B cell (primary cell): ENCODE measurements at regions not wholly inside any gene's neighbourhood (a gene's known extent, or its start where the extent isn't known, plus 50 kb on each side); places are given as distances from the start of the nearest gene placed in this dataset.

Experiments
- ATAC-seq: fragments of 200-7000 bp; cut with Tn5 transposase; one replicate; pipeline ENCODE4 v1.10.0; 2021; ENCODE audit warnings: low read depth, mild to moderate bottlenecking, moderate number of reproducible peaks, moderate library complexity
- CTCF ChIA-PET: fragments of 350-600 bp; sonication (Branson Sonifier 250); formaldehyde crosslinking; loops from one replicate; lab custom pipeline; 2021; ENCODE audit warnings: antibody characterized with exemption, inconsistent platforms; lab: Charles Lee
- POLR2A ChIA-PET: fragments of 350-600 bp; sonication (Branson Sonifier 250); formaldehyde crosslinking; loops from one replicate; lab custom pipeline; 2021; ENCODE audit warnings: antibody characterized with exemption; lab: Charles Lee
- DNase-seq: peaks from one replicate; pipeline ENCODE4 v3.0.0; 2013
- H2AFZ ChIP-seq: 2 replicates; pipeline ENCODE4 v1.6.1; 2012; ENCODE audit warnings: mild to moderate bottlenecking, low read depth, low read length; ENCODE audit not compliant: insufficient read depth, poor library complexity, severe bottlenecking
- H3K27ac ChIP-seq, 2 donors: 1 replicate in 1 of 2; 2 replicates in 1 of 2; pipeline ENCODE4 v1.5.1; 2012 to 2013; ENCODE audit warnings: low read length in 2 of 2, mild to moderate bottlenecking in 2 of 2, moderate library complexity in 1 of 2
- H3K27me3 ChIP-seq, 4 experiments: fragments of 200-600 bp in 1 of 4; sonication (generic) in 1 of 4; replicated peaks in 1 of 4; 1 replicate in 2 of 4; 2 replicates in 2 of 4; pipeline versions ENCODE4 v1.6.1 to v1.7.0; 2013 to 2016; ENCODE audit warnings: low read length in 3 of 4, mild to moderate bottlenecking in 2 of 4, mixed read lengths in 1 of 4, moderate library complexity in 1 of 4; ENCODE audit not compliant: insufficient read depth in 4 of 4, control insufficient read depth in 3 of 4; ENCODE audit errors: control extremely low read depth in 1 of 4
- H3K36me3 ChIP-seq, 2 experiments: replicated peaks in 1 of 2; 1 replicate in 1 of 2; 2 replicates in 1 of 2; pipeline versions ENCODE4 v1.6.1 to v1.7.1; 2013; ENCODE audit warnings: low read length in 1 of 2; ENCODE audit not compliant: insufficient read depth in 2 of 2, control insufficient read depth in 1 of 2; ENCODE audit errors: control extremely low read depth in 1 of 2, extremely low read depth in 1 of 2
- H3K4me1 ChIP-seq, 2 donors: fragments of 200-600 bp in 1 of 2; sonication (generic) in 1 of 2; 1 replicate in 1 of 2; 2 replicates in 1 of 2; pipeline versions ENCODE4 v1.5.1 to v1.6.1; 2013 to 2017; ENCODE audit warnings: low read length in 2 of 2; ENCODE audit not compliant: control insufficient read depth in 2 of 2, insufficient read depth in 2 of 2
- H3K4me2 ChIP-seq: replicated peaks from 2 replicates; pipeline ENCODE3; 2012; ENCODE audit warnings: mild to moderate bottlenecking, low read depth, low read length; ENCODE audit not compliant: poor library complexity, severe bottlenecking
- H3K4me3 ChIP-seq, 5 experiments: fragments of 200-600 bp in 1 of 5; sonication (generic) in 1 of 5; 1 replicate in 3 of 5; 2 replicates in 2 of 5; pipeline versions ENCODE4 v1.5.1 to v1.7.0; 2011 to 2016; ENCODE audit warnings: low read length in 4 of 5, mild to moderate bottlenecking in 4 of 5, low read depth in 2 of 5, control low read depth in 1 of 5, moderate library complexity in 1 of 5; ENCODE audit not compliant: insufficient read depth in 1 of 5; ENCODE audit errors: control extremely low read depth in 1 of 5, extremely low read depth in 1 of 5
- H3K79me2 ChIP-seq: fragments of 200-600 bp; sonication (generic); one replicate; pipeline ENCODE4 v1.6.0; 2016; ENCODE audit warnings: low read length; ENCODE audit not compliant: control insufficient read depth, insufficient read depth
- H3K9ac ChIP-seq: fragments of 200-600 bp; sonication (generic); 2 replicates; pipeline ENCODE4 v1.6.1; 2017; ENCODE audit warnings: mild to moderate bottlenecking, low read length, moderate library complexity
- H3K9me3 ChIP-seq, 3 donors: one replicate each; pipeline versions ENCODE4 v1.6.1 to v1.7.1; 2013; ENCODE audit warnings: low read length in 2 of 3; ENCODE audit not compliant: control insufficient read depth in 2 of 3, insufficient read depth in 1 of 3; ENCODE audit errors: control extremely low read depth in 1 of 3
- H4K20me1 ChIP-seq: 2 replicates; pipeline ENCODE4 v1.6.0; 2012; ENCODE audit warnings: mild to moderate bottlenecking, low read length; ENCODE audit not compliant: insufficient read depth, control insufficient read depth, poor library complexity, severe bottlenecking
- H3K27ac Mint-ChIP-seq: one replicate; pipeline ENCODE4 v1.8.0; 2021; ENCODE audit warnings: mixed read lengths
- H3K27me3 Mint-ChIP-seq: one replicate; pipeline ENCODE4 v1.8.0; 2021; ENCODE audit warnings: mixed read lengths
- H3K4me1 Mint-ChIP-seq: one replicate; pipeline ENCODE4 v1.8.0; 2021; ENCODE audit warnings: mixed read lengths
- H3K4me3 Mint-ChIP-seq: one replicate; pipeline ENCODE4 v1.8.0; 2021; ENCODE audit warnings: mixed read lengths
- H3K9me3 Mint-ChIP-seq: one replicate; pipeline ENCODE4 v1.8.0; 2022; ENCODE audit warnings: mixed read lengths; ENCODE audit not compliant: insufficient read depth
- EZH2 ChIP-seq: IDR thresholded peaks from 2 replicates; pipeline ENCODE4 v1.6.1; 2012; ENCODE audit warnings: borderline replicate concordance, low read depth, mild to moderate bottlenecking, moderate library complexity, low read length; ENCODE audit not compliant: insufficient read depth, poor library complexity, severe bottlenecking
- WGBS: methylation state at CpG from one replicate; pipeline ENCODE4 v1.1.5; 2013; ENCODE audit warnings: missing lambda C conversion rate; ENCODE audit not compliant: insufficient coverage; 5-methylcytosine and 5-hydroxymethylcytosine counted together
- intact Hi-C: fragments of 100-400 bp; cut with micrococcal nuclease; formaldehyde crosslinking; loops from one replicate; pipeline ENCODE4 v1.10.0; 2022
- TF ChIP-seq, protein P1 (sequence below): fragments of 200-600 bp; IDR thresholded peaks from one replicate; pipeline ENCODE4 v1.8.0; 2022; ENCODE audit warnings: antibody characterized with exemption, mild to moderate bottlenecking

DNA sequence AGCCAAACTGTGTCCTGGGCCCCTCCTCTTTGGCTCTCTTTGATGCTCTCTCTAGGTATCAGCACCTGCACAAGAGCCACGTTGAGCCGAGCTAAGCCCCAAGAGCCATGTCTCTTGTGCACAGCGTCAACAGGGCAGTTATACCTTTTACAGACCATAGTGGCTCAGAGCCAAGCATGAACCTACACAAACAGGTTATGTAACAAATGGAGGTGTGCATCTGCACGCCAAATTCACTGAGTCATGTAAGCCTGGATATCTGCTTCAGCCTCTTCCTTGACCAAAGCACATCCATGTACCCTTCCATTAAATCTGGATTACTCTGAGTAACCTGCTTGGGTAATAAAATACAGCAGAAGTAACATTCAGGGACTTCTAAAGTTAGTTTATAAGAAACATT, 509.7 kb downstream of the NAV3 start:
- DNase-seq: no peak
- ATAC-seq: no peak
- Histone ChIP-seq H3K9me3 (peaks cover 0 to 3% (median 0%) of the 10 kb centered on the region in 3 donors), H3K9ac (no peak overlapping the region), H3K4me3 (no peak overlapping the region), H3K27ac (no peak overlapping the region), H3K36me3 (no peaks in the 10 kb centered on the region), H3K4me2 (no peak overlapping the region), H4K20me1 (no peaks in the 10 kb centered on the region), H3K4me1 (no peaks in the 10 kb centered on the region), H3K79me2 (no peaks in the 10 kb centered on the region), H3K27me3 (no peaks in the 10 kb centered on the region), H2AFZ (no peak overlapping the region)
- H3K4me3 Mint-ChIP-seq: no peak overlapping the region
- no peak overlapping the region for H3K27ac Mint-ChIP-seq
- H3K27me3 Mint-ChIP-seq: no peaks in the 10 kb centered on the region
- ChIA-PET CTCF (no interaction called here), POLR2A (no interaction called here)
- TF ChIP-seq, protein P1, sequence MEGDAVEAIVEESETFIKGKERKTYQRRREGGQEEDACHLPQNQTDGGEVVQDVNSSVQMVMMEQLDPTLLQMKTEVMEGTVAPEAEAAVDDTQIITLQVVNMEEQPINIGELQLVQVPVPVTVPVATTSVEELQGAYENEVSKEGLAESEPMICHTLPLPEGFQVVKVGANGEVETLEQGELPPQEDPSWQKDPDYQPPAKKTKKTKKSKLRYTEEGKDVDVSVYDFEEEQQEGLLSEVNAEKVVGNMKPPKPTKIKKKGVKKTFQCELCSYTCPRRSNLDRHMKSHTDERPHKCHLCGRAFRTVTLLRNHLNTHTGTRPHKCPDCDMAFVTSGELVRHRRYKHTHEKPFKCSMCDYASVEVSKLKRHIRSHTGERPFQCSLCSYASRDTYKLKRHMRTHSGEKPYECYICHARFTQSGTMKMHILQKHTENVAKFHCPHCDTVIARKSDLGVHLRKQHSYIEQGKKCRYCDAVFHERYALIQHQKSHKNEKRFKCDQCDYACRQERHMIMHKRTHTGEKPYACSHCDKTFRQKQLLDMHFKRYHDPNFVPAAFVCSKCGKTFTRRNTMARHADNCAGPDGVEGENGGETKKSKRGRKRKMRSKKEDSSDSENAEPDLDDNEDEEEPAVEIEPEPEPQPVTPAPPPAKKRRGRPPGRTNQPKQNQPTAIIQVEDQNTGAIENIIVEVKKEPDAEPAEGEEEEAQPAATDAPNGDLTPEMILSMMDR: no peak
- no peak for TF ChIP-seq EZH2
- 83% methylated on average over 3 of the region's 4 CpGs for WGBS
- intact Hi-C loops: no loop called here
- peaks cover 6% of the 10 kb centered on the region for H3K9me3 Mint-ChIP-seq
- no peaks in the 10 kb centered on the region for H3K4me1 Mint-ChIP-seq

DNA sequence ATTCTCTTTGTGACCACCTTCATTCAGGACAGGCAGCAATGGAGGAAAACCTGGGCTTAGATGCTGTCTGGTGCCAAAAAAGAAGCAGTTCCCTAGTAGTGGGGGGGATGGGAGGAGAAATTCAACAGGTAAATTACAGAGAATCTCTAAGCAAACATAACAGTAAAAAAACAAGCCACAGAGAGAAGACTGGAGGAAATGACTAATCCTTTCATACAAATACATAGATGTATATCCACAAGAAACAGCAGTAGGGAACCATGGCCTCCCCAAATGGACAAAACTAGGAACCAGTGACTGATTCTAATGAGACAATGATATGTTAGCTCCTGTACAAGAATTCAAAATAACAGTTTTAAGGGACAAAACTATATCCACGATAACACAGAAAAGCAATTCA, 513.0 kb downstream of the NAV3 start:
- no peaks in the 10 kb centered on the region for H3K4me1 ChIP-seq
- H3K27me3 Mint-ChIP-seq: no peaks in the 10 kb centered on the region
- intact Hi-C loops: no loop called here
- no peak overlapping the region for H2AFZ ChIP-seq
- H3K9me3 ChIP-seq: peaks cover 0 to 3% (median 1%) of the 10 kb centered on the region in 3 donors
- DNase-seq: no peak
- ATAC-seq: no peak
- no peak overlapping the region for H3K4me3 Mint-ChIP-seq
- H3K4me3 ChIP-seq: no peak overlapping the region
- H3K27ac Mint-ChIP-seq: no peak overlapping the region
- no peak overlapping the region for H3K9ac ChIP-seq
- no peaks in the 10 kb centered on the region for H3K36me3 ChIP-seq
- WGBS: no CpG with 5 or more reads among the region's 1 CpG
- no peak overlapping the region for H3K4me2 ChIP-seq
- peaks cover 10% of the 10 kb centered on the region for H3K9me3 Mint-ChIP-seq
- no peak overlapping the region for H3K27ac ChIP-seq
- no peaks in the 10 kb centered on the region for H3K27me3 ChIP-seq
- no peak for TF ChIP-seq EZH2
- ChIA-PET CTCF (no interaction called here), POLR2A (no interaction called here)
- H4K20me1 ChIP-seq: no peaks in the 10 kb centered on the region
- H3K4me1 Mint-ChIP-seq: no peaks in the 10 kb centered on the region
- no peaks in the 10 kb centered on the region for H3K79me2 ChIP-seq
